HL-60 (cell line): ENCODE measurements at regions not wholly inside any gene's neighbourhood (a gene's known extent, or its start where the extent isn't known, plus 50 kb on each side); places are given as distances from the start of the nearest gene placed in this dataset.

Experiments used
- DNase-seq, 2 experiments: peaks; one replicate each; pipeline ENCODE4 v3.0.0-alpha.2; 2010 to 2020; ENCODE audit warnings: low read depth in 1 of 2, low spot score in 1 of 2
- H3K27ac ChIP-seq: fragments of 250-450 bp; sonication (Bioruptor Pico); replicated peaks from 2 replicates; pipeline ENCODE4 v1.5.1; 2020; ENCODE audit warnings: mild to moderate bottlenecking, moderate library complexity
- H3K27me3 ChIP-seq: fragments of 250-450 bp; sonication (Bioruptor Pico); 2 replicates; pipeline ENCODE4 v1.5.1; 2021; ENCODE audit warnings: mild to moderate bottlenecking, moderate library complexity; ENCODE audit not compliant: insufficient read depth, poor library complexity, severe bottlenecking
- H3K4me3 ChIP-seq: replicated peaks from 2 replicates; pipeline ENCODE4 v1.5.1; 2011; ENCODE audit warnings: mild to moderate bottlenecking, control low read depth, low read length; ENCODE audit not compliant: insufficient read depth
- GABPA ChIP-seq: IDR thresholded peaks from 2 replicates; pipeline ENCODE4 v1.6.1; 2012; ENCODE audit warnings: low read depth
- POLR2AphosphoS5 ChIP-seq: IDR thresholded peaks from 2 replicates; pipeline ENCODE4 v1.6.1; 2012; ENCODE audit warnings: low read depth
- SPI1 ChIP-seq: IDR thresholded peaks from 2 replicates; pipeline ENCODE4 v1.6.1; 2012; ENCODE audit warnings: low read depth, mild to moderate bottlenecking, borderline replicate concordance
- TF ChIP-seq, protein P1 (sequence below): IDR thresholded peaks from one replicate; pipeline ENCODE4 v1.5.1; 2011; ENCODE audit warnings: low read length, control low read depth, inconsistent platforms; ENCODE audit not compliant: insufficient read depth
- TF ChIP-seq, protein P2 (sequence below): IDR thresholded peaks from 2 replicates; pipeline ENCODE4 v1.6.1; 2012; ENCODE audit warnings: low read depth; ENCODE audit not compliant: insufficient replicate concordance

GRCh38 chr11:71173709-71174108 lies 78.7 kb downstream of the SHANK2 start:
- no peak overlapping the region for H3K4me3 ChIP-seq
- TF ChIP-seq GABPA (no peak), POLR2AphosphoS5 (no peak)
- no peak for DNase-seq
- no peak overlapping the region for H3K27ac ChIP-seq
- no peaks in the 10 kb centered on the region for H3K27me3 ChIP-seq

DNA sequence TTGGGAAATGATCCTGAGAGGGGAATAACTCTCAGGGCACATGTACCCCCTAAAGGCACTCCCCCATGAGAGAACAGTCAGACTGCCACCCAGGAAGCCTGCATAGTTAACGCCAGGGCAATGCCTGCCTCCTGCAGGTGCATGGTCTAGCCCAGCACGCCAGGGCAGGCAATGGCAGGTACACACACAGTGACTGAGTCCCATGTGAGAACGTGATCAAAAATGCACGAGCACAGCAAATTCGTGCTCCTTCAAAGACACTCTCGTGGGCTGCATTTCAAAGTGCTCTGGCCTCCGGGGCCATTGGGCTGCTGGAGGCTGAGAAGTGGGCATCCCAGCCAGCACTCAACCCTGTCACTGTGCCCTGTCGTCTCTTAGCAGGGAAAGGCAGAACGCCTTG lies 79.7 kb downstream of the SHANK2 start:
- Histone ChIP-seq H3K27me3 (no peaks in the 10 kb centered on the region), H3K4me3 (no peak overlapping the region), H3K27ac (no peak overlapping the region)
- no peak for DNase-seq
- no peak for TF ChIP-seq SPI1
- TF ChIP-seq, protein P1, sequence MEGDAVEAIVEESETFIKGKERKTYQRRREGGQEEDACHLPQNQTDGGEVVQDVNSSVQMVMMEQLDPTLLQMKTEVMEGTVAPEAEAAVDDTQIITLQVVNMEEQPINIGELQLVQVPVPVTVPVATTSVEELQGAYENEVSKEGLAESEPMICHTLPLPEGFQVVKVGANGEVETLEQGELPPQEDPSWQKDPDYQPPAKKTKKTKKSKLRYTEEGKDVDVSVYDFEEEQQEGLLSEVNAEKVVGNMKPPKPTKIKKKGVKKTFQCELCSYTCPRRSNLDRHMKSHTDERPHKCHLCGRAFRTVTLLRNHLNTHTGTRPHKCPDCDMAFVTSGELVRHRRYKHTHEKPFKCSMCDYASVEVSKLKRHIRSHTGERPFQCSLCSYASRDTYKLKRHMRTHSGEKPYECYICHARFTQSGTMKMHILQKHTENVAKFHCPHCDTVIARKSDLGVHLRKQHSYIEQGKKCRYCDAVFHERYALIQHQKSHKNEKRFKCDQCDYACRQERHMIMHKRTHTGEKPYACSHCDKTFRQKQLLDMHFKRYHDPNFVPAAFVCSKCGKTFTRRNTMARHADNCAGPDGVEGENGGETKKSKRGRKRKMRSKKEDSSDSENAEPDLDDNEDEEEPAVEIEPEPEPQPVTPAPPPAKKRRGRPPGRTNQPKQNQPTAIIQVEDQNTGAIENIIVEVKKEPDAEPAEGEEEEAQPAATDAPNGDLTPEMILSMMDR = no peak
- no peak for TF ChIP-seq GABPA
- TF ChIP-seq, protein P2, sequence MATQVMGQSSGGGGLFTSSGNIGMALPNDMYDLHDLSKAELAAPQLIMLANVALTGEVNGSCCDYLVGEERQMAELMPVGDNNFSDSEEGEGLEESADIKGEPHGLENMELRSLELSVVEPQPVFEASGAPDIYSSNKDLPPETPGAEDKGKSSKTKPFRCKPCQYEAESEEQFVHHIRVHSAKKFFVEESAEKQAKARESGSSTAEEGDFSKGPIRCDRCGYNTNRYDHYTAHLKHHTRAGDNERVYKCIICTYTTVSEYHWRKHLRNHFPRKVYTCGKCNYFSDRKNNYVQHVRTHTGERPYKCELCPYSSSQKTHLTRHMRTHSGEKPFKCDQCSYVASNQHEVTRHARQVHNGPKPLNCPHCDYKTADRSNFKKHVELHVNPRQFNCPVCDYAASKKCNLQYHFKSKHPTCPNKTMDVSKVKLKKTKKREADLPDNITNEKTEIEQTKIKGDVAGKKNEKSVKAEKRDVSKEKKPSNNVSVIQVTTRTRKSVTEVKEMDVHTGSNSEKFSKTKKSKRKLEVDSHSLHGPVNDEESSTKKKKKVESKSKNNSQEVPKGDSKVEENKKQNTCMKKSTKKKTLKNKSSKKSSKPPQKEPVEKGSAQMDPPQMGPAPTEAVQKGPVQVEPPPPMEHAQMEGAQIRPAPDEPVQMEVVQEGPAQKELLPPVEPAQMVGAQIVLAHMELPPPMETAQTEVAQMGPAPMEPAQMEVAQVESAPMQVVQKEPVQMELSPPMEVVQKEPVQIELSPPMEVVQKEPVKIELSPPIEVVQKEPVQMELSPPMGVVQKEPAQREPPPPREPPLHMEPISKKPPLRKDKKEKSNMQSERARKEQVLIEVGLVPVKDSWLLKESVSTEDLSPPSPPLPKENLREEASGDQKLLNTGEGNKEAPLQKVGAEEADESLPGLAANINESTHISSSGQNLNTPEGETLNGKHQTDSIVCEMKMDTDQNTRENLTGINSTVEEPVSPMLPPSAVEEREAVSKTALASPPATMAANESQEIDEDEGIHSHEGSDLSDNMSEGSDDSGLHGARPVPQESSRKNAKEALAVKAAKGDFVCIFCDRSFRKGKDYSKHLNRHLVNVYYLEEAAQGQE = no peak
- TF ChIP-seq POLR2AphosphoS5 = no peak

GRCh38 chr11:71171576-71171975 lies 80.8 kb downstream of the SHANK2 start:
- no peak overlapping the region for H3K27ac ChIP-seq
- H3K27me3 ChIP-seq = no peaks in the 10 kb centered on the region
- TF ChIP-seq POLR2AphosphoS5 = no peak
- no peak for TF ChIP-seq GABPA
- TF ChIP-seq, protein P1 = no peak
- TF ChIP-seq, protein P2 = no peak
- TF ChIP-seq SPI1 = no peak
- no peak for DNase-seq
- no peak overlapping the region for H3K4me3 ChIP-seq

GRCh38 chr11:71170624-71171423 lies 81.6 kb downstream of the SHANK2 start:
- no peak overlapping the region for H3K27ac ChIP-seq
- no peaks in the 10 kb centered on the region for H3K27me3 ChIP-seq
- H3K4me3 ChIP-seq = no peak overlapping the region
- no peak for DNase-seq
- TF ChIP-seq GABPA (no peak), POLR2AphosphoS5 (no peak), SPI1 (no peak)
- TF ChIP-seq, protein P1 = no peak
- TF ChIP-seq, protein P2 = no peak
